Kidney epithelial cell (primary cell): ENCODE measurements at regions not wholly inside any gene's neighbourhood (a gene's known extent, or its start where the extent isn't known, plus 50 kb on each side); places are given as distances from the start of the nearest gene placed in this dataset.

Experiments
- DNase-seq: peaks from one replicate; pipeline ENCODE4 v3.0.0-alpha.2; 2010; ENCODE audit warnings: low read depth
- H3K27me3 ChIP-seq: 2 replicates; pipeline ENCODE4 v1.6.0; 2011; ENCODE audit warnings: low read length; ENCODE audit not compliant: control insufficient read depth, insufficient read depth
- H3K36me3 ChIP-seq: 2 replicates; pipeline ENCODE4 v1.5.1; 2011; ENCODE audit warnings: low read length; ENCODE audit not compliant: control insufficient read depth, insufficient read depth
- H3K4me3 ChIP-seq: 2 replicates; pipeline ENCODE4 v1.5.1; 2011; ENCODE audit warnings: low read depth, mild to moderate bottlenecking, control low read depth, low read length
- TF ChIP-seq, protein P1 (sequence below): IDR thresholded peaks from 2 replicates; pipeline ENCODE4 v1.5.1; 2011; ENCODE audit warnings: mild to moderate bottlenecking, moderate library complexity, low read length, control low read depth, inconsistent platforms; ENCODE audit not compliant: insufficient read depth, poor library complexity, severe bottlenecking

DNA sequence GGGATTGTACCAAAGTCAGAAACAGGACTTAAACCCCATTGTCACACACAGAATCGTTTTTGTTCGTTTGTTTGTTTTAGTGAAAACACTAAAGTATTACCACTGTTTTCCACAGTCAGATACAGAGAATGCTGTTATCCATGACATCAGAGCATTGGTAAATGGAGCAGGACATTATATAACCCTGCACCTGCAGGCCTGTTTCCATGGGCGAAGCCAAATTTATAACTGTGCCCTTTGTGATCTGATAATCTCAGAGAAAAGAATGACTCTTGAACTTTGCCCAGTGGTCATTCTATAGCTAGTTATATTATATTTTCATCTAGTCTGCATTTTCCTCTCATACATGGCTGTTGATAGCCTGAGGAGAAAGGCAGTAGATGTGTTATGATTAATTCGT is 217.6 kb downstream of the TMEM182 start:
- no peaks in the 10 kb centered on the region for H3K27me3 ChIP-seq
- H3K4me3 ChIP-seq, result no peak overlapping the region
- TF ChIP-seq, protein P1, sequence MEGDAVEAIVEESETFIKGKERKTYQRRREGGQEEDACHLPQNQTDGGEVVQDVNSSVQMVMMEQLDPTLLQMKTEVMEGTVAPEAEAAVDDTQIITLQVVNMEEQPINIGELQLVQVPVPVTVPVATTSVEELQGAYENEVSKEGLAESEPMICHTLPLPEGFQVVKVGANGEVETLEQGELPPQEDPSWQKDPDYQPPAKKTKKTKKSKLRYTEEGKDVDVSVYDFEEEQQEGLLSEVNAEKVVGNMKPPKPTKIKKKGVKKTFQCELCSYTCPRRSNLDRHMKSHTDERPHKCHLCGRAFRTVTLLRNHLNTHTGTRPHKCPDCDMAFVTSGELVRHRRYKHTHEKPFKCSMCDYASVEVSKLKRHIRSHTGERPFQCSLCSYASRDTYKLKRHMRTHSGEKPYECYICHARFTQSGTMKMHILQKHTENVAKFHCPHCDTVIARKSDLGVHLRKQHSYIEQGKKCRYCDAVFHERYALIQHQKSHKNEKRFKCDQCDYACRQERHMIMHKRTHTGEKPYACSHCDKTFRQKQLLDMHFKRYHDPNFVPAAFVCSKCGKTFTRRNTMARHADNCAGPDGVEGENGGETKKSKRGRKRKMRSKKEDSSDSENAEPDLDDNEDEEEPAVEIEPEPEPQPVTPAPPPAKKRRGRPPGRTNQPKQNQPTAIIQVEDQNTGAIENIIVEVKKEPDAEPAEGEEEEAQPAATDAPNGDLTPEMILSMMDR, result no peak

DNA sequence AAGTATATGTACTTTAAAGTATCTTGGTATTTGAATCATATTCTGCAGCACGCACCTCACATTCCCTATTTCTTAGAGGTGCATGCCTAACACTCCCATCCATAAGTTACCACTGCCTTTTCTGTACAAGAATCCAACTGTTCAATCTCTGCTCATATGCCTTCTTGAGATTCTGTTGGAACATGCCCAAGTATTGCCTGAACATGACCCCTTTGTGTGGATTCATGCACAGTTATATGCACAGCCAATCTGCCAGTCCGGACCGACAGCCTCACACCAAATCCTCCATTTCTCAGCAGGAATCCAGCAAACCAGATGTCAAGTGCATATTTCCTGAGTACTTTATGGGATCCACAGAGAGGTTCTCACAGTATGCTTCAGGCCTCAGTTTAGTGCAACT is 222.0 kb downstream of the TMEM182 start:
- Histone ChIP-seq H3K4me3 (no peak overlapping the region), H3K36me3 (no peaks in the 10 kb centered on the region), H3K27me3 (no peaks in the 10 kb centered on the region)
- no peak for DNase-seq
- TF ChIP-seq, protein P1, result no peak

More for the DNA sequence above, 217.6 kb downstream of the TMEM182 start:
- DNase-seq, result no peak
- no peaks in the 10 kb centered on the region for H3K36me3 ChIP-seq

DNA sequence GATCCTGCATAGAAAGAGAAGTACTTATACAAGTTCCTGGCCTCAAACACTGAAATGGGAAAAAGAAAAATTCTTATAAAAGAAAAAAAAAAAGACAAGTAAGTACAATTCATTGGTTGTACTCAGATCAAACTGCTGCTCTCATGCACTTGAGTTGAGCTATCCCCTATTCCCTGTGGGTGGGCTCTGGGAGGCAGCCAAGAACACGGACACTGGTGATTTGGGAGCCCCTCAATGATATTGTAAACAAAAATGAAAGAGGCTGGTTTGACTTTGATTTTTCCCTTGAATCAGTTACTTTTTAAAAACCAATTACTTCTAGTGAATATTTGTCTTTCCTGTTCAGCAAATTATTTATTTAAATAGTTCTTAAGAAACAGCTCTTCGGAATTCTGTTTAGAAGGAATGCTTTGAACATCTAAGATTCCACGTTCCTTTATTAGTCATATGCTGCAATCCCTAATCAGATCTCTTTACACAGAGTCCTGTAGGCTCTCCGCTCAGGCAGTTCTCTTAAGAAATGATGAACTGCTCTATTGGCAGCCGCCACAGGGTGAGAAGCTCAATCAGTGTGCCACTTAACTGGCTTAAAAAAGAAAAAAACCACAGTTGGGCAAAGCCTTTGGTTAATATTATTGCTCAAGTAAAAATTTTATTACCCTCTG is 225.1 kb downstream of the TMEM182 start:
- H3K4me3 ChIP-seq, result no peak overlapping the region
- no peaks in the 10 kb centered on the region for H3K27me3 ChIP-seq
- no peaks in the 10 kb centered on the region for H3K36me3 ChIP-seq
- TF ChIP-seq, protein P1, result no peak
- DNase-seq, result no peak

DNA sequence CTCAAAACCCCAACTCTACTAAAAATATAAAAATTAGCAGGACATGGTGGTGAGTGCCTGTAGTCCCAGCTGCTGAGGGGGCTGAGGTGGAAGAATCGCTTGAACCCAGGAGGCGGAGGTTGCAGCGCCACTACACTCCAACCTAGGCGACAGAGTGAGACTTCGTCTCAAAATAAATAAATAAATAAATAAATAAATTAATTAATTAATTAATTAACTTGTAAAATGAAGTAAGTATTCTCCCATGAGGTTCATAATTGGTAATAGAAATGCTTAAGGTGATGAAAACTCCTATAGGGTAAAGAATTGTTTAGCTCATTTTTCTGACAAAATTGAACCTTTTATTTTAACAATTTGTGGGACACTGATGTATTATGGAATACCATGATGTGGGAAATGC is 230.8 kb downstream of the TMEM182 start:
- TF ChIP-seq, protein P1, result no peak
- H3K36me3 ChIP-seq, result no peaks in the 10 kb centered on the region
- no peaks in the 10 kb centered on the region for H3K27me3 ChIP-seq
- no peak for DNase-seq
- H3K4me3 ChIP-seq, result no peak overlapping the region

DNA sequence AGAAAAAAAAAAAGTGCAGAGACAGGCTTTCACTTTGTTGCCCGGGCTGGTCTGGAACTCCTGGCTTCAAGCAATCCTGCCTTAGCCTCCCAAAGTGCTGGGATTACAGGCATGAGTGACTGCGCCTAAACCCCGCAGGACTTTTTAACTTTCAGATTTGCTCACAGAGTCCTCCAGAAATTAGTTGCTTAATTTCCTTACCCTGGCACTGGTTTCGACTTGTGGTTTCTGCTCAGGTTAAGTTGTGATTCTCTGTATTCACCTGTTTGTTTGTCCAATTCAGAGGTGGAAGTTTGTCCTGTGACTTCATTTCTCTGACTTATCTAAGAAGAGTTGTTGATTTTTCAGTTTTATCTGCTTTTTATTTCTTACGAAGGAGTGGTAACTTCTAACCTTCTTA is 238.1 kb downstream of the TMEM182 start:
- H3K4me3 ChIP-seq, result no peak overlapping the region
- TF ChIP-seq, protein P1, result no peak
- no peaks in the 10 kb centered on the region for H3K27me3 ChIP-seq
- H3K36me3 ChIP-seq, result no peaks in the 10 kb centered on the region
- no peak for DNase-seq

DNA sequence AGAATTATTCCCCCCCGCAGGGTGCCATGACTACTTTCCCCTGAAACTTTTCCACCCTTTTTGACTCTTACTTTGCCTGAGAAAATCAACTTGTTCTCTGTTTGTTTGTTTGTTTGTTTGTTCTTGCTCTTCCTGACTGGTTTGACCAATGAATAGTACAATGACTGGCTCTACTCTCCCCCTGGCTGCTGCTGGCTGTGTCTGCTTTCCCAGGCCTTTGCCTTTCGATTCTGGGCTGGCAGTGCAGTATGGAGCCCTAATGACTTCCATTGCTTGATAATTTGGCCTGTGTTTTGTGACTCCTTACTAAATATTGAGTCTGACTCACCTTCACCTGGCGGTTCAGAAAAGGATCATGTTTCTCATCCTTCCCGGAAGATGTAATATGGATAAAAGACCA is 241.1 kb downstream of the TMEM182 start:
- no peaks in the 10 kb centered on the region for H3K27me3 ChIP-seq
- TF ChIP-seq, protein P1, result no peak
- H3K36me3 ChIP-seq, result no peaks in the 10 kb centered on the region
- no peak for DNase-seq
- H3K4me3 ChIP-seq, result no peak overlapping the region
